ENCODE measurements at regions not wholly inside any gene's neighbourhood (a gene's known extent, or its start where the extent isn't known, plus 50 kb on each side); places are given as distances from the start of the nearest gene placed in this dataset.

GRCh38 chr11:24356501-24356900 is 140.4 kb upstream of the LUZP2 start:
- TF ChIP-seq CTCF (IDR thresholded peaks at IDR 0.05), result no peak
- TF ChIP-seq POLR2A (IDR thresholded peaks at IDR 0.05), result no peak
